ENCODE measurements at regions not wholly inside any gene's neighbourhood (a gene's known extent, or its start where the extent isn't known, plus 50 kb on each side); places are given as distances from the start of the nearest gene placed in this dataset.
A peak's percentile ranks its signal among the peaks of the same experiment; 100 is the strongest.

DNA sequence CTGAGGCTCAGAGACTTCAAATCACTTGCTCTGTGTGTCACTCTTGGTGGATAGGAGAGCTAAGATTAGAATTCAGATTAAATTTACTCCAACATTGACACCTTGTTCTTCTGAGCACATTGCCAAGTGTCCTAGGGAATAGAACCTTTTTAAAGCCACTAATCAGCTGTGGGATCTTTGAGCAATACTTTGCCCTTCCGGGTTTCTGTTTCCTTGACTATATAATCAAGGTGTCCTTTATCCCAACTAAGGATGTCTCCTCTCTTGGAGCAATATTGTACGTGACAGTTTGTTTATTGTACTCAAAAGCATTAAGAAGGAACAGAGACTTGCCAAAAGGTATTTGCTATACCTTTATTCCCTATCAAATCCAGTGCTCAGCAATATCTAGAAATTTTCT is 170.9 kb upstream of the CADPS start:
- Histone ChIP-seq H2AFZ (ENCODE audit: low read length) (no peak overlapping the region), H3K79me2 (ENCODE audit: insufficient read depth, low read depth, low read length) (no peaks in the 10 kb centered on the region), H3K4me2 (ENCODE audit: low read length) (no peak overlapping the region), H3K27ac (ENCODE audit: low read depth, low read length, poor library complexity, severe bottlenecking) (no peak overlapping the region), H4K20me1 (ENCODE audit: insufficient read depth, low read length) (no peaks in the 10 kb centered on the region), H3K36me3 (ENCODE audit: insufficient read depth, low read length) (no peaks in the 10 kb centered on the region), H3K4me1 (ENCODE audit: insufficient read depth, low read length, poor library complexity, severe bottlenecking) (peaks cover 10% of the 10 kb centered on the region), H3K4me3 (ENCODE audit: low read depth, low read length, poor library complexity, severe bottlenecking) (no peak overlapping the region), H3K9me2 (ENCODE audit: insufficient read depth, low read length) (no peaks in the 10 kb centered on the region), H3K9me3 (ENCODE audit: low read length) (no peaks in the 10 kb centered on the region)
- no peak for DNase-seq (ENCODE audit: low spot score)
- POLR2A ChIA-PET = no interaction called here
- TF ChIP-seq EZH2phosphoT487 (IDR thresholded peaks at IDR 0.05; ENCODE audit: borderline replicate concordance, low read depth, low read length) (no peak), CTCF (conservative IDR thresholded peaks at IDR 0.05; ENCODE audit: low read length) (no peak)
- intact Hi-C loops (cut with micrococcal nuclease; ENCODE audit: unreplicated experiment) = no loop called here
- BruUV-seq (replicated peaks) = no TSS peak
- CTCF ChIA-PET (ENCODE audit: unreplicated experiment) = no interaction called here

- no peak for TF ChIP-seq EZH2phosphoT487 (IDR thresholded peaks at IDR 0.05; ENCODE audit: borderline replicate concordance, low read depth, low read length)
- H3K9me2 ChIP-seq (ENCODE audit: insufficient read depth, low read length) = no peaks in the 10 kb centered on the region
- CTCF ChIA-PET (ENCODE audit: unreplicated experiment) = no interaction called here
- H3K36me3 ChIP-seq (ENCODE audit: insufficient read depth, low read length) = no peaks in the 10 kb centered on the region
- peaks cover 10% of the 10 kb centered on the region for H3K4me1 ChIP-seq (ENCODE audit: insufficient read depth, low read length, poor library complexity, severe bottlenecking)
- H3K4me2 ChIP-seq (ENCODE audit: low read length) = peak overlapping the region; percentile 35
- POLR2A ChIA-PET = no interaction called here
- no TSS peak for BruUV-seq (replicated peaks)
- DNase-seq (ENCODE audit: low spot score) = no peak
- no peak overlapping the region for H3K27ac ChIP-seq (ENCODE audit: low read depth, low read length, poor library complexity, severe bottlenecking)
- no peaks in the 10 kb centered on the region for H4K20me1 ChIP-seq (ENCODE audit: insufficient read depth, low read length)
- H3K4me3 ChIP-seq (ENCODE audit: low read depth, low read length, poor library complexity, severe bottlenecking) = no peak overlapping the region
- no peak overlapping the region for H2AFZ ChIP-seq (ENCODE audit: low read length)
- no peaks in the 10 kb centered on the region for H3K9me3 ChIP-seq (ENCODE audit: low read length)
- no peaks in the 10 kb centered on the region for H3K79me2 ChIP-seq (ENCODE audit: insufficient read depth, low read depth, low read length)
- intact Hi-C loops (cut with micrococcal nuclease; ENCODE audit: unreplicated experiment) = no loop called here
These were observed 171.4 kb upstream of the CADPS start for GRCh38 chr3:63046580-63046979.

GRCh38 chr3:63047068-63047467 is 171.9 kb upstream of the CADPS start:
- H3K36me3 ChIP-seq (ENCODE audit: insufficient read depth, low read length) = no peaks in the 10 kb centered on the region
- peaks cover 10% of the 10 kb centered on the region for H3K4me1 ChIP-seq (ENCODE audit: insufficient read depth, low read length, poor library complexity, severe bottlenecking)
- H3K79me2 ChIP-seq (ENCODE audit: insufficient read depth, low read depth, low read length) = no peaks in the 10 kb centered on the region
- H3K4me2 ChIP-seq (ENCODE audit: low read length) = peak overlapping the region; percentile 35
- DNase-seq (ENCODE audit: low spot score) = peak; percentile 53
- H3K9me2 ChIP-seq (ENCODE audit: insufficient read depth, low read length) = no peaks in the 10 kb centered on the region
- no peaks in the 10 kb centered on the region for H4K20me1 ChIP-seq (ENCODE audit: insufficient read depth, low read length)
- no peak for TF ChIP-seq CTCF (conservative IDR thresholded peaks at IDR 0.05; ENCODE audit: low read length)
- no peak for TF ChIP-seq EZH2phosphoT487 (IDR thresholded peaks at IDR 0.05; ENCODE audit: borderline replicate concordance, low read depth, low read length)
- no peaks in the 10 kb centered on the region for H3K9me3 ChIP-seq (ENCODE audit: low read length)
- CTCF ChIA-PET (ENCODE audit: unreplicated experiment) = no interaction called here
- intact Hi-C loops (cut with micrococcal nuclease; ENCODE audit: unreplicated experiment) = no loop called here
- H2AFZ ChIP-seq (ENCODE audit: low read length) = no peak overlapping the region
- H3K4me3 ChIP-seq (ENCODE audit: low read depth, low read length, poor library complexity, severe bottlenecking) = no peak overlapping the region
- POLR2A ChIA-PET = no interaction called here
- no peak overlapping the region for H3K27ac ChIP-seq (ENCODE audit: low read depth, low read length, poor library complexity, severe bottlenecking)
- BruUV-seq (replicated peaks) = no TSS peak
